ENCODE measurements at regions not wholly inside any gene's neighbourhood (a gene's known extent, or its start where the extent isn't known, plus 50 kb on each side); places are given as distances from the start of the nearest gene placed in this dataset.

DNA sequence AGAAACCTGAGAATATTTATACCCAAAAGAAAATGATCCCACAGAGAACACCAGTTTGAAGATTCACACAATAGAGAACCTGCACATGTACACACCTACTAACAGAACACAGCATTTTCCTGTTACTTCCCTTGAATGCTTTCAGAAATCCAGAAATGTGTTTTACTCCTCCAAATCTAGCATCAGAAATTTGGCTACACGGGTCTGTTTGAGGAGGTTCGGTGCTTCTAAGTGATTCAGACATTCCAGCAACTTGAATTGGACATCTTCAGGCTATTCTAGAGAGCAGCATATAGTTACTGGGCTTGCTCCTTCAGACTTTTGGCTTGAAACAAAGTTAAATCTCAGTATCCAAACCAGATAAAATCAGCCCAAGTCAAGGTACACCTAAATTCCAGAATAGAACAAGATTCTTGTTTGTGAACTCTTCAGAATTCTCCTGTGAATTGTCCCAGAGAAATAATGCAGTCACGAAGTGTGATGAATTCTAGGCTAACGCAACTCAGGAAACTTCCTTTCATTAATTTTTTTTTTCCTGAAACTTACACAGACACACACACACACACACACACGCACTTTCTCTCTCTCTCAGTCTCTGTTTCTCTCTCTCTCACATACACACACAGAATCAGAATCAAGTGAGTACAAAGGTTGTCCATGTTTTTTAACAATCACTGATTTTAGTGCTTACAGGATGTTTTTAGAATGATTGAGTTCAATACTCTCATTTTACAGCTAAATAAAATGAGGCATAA is 278.4 kb upstream of the SNX7 start:
- no peak for DNase-seq (ENCODE audit: low read depth)

DNA sequence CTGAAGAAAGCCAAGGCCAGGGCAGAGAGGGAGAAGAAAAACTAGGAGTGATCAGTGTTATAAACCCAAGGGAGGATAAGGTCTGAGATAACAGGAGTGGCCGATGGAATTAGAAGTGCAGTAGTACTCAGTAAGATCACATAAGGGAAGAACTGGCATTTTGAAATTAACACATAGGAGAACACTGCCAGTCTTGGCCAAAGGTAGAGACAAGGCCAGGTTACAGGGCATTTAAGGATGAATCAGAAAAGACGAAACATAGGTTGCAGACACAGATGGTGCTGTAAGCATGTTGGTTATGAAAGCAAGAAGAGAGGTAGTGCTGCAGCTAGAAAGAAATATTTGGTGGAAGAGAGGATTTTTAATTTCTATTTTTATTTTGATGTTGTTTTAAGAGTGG is 278.9 kb upstream of the SNX7 start:
- no peak for DNase-seq (ENCODE audit: low read depth)

DNA sequence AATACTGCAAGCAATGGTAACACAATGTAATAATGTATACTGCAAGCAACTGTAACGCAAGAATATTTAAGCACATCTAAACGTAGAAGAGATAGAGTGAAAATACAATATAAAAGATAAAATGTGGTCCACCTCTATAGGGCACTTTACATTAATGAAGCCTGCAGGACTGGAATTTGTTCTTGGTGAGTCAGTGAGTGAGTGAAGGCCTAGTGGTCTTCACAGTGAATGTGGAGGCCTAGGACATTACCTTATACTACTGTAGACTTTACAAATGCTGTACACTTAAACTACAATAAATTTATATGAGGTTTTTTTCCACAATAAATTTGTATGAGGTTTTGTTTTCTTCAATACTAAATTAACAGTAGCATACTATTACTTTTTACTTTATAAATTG is 287.4 kb upstream of the SNX7 start:
- no peak for DNase-seq (ENCODE audit: low read depth)

DNA sequence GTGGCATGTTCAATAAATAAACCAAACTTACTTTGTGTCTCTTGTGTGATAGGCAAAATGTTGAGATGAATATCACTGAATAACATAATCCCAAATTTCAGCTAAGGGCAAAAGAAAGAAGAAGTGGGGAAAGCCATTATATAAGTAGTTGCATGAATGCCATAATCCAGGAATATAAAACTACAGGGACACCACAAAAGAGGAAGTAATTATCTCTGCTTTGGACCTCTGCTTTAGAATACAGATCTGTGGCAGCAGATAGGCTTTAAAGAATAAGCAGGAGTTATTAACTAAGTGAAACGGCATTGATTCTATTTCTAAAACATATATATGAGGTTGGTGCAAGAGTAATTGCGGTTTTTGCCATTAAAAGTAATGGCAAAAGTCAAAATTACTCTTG is 288.5 kb upstream of the SNX7 start:
- DNase-seq (ENCODE audit: low read depth): no peak

DNA sequence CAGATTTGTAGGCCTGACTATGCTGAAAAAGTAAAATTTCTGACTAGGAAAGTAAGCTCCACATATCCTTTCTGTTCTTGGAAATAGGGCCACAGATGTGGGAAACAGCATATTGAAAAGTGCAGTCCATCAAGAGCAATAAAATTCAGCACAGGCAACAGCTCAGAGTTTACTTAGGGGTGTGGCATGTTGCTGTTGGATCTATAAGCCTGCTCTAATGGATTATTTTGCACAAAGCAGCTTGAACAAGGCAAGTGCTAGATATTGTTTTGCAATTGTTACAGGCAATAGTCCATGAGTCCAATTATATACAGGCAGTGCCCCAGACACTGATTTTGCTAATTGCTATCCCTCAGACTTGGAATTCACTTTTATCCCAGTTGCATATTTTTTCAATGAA is 289.8 kb upstream of the SNX7 start:
- no peak for DNase-seq (ENCODE audit: low read depth)

DNA sequence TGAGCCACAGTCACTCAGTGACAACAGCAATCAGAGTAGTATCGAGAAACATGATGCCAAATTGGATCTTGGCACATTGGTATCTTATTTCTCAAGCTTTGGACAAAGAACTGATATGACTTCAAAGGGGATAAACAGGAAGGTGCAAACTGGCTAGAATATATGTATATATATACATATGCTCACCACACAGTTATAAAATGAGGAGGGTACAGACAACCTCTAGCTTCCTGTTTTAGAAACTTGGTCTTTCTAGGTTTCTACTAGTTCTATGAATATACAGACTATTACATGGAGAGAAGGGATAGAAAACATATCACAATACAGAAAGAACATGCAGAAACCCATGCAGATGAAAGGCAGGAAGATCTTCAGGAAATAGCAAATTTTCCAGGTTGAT is 292.1 kb upstream of the SNX7 start:
- no peak for DNase-seq (ENCODE audit: low read depth)

DNA sequence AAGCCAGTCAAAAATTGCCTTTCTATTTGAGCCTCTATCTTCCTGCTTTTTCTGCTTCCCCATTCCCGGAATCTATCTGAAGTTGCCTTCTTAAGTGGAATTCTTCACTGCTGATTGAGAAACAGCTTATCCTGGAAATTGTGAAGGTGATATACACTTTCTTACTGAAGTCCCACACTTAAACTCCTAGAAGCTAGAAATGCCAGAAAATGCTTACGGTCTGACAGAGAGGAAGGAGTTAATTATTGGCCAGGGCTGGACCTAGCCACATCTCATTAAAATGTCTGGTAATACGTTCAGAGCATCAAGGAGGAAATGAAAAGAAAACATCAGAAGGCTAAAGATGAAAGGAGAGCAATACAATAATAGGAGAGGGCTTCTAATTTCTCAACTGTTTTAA is 292.5 kb upstream of the SNX7 start:
- DNase-seq (ENCODE audit: low read depth): no peak

DNA sequence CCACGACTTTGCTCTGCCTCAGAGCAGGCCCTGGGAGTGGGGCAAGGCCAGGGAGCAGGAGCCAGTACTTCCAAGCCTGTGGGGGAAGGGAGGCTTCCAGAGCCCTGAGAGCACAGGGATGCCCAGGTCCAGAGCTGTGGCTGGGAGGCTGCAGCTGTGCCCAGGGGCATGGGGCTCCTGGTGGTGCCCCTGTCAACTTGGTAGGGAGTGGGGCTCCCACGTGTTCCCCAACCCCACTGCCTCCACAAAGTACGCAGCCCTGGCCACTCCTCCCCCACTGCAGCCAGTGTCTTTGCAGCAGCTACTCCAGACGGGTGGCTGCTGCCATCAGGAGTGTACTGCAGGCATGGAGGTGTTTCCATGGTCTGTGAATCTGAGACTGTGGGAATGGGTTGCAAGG is 294.1 kb upstream of the SNX7 start:
- no peak for DNase-seq (ENCODE audit: low read depth)

DNA sequence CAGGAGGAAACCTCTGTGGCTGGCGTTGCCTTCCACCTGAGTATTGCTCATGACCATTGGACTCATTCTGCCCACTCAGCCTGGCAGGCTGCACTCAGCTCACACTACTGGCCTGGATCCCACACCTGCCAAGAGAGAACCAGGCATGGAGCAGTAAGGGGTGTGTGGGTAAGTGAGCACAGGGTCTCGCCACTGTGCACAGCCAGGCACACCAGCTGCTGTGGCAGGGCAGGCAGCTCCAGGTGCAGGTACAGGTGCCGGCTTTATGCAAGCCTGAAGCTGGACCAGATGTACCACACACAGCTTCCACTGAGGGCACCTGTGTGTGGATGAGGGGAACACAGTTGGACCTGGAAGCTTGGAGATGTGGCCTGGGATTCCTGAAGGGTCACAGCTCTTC is 295.2 kb upstream of the SNX7 start:
- DNase-seq (ENCODE audit: low read depth): no peak

DNA sequence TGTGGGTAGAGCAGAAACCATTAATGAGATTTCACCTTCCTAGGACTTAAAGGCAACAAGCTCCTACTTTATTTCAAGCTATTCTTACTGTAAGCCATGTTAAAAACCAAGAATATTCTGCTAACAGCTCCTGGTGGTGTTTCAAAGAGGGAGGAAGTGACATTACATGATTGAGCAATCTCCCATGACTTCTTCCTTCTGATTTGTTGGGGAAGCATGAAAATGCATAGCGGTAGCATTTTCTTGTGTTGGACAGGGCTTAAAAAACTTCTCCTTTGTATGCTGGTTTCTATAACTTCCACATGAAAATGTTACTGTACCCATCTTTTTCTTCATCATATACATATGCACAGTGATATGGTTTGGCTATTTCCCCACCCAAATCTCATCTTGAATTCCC is 297.0 kb upstream of the SNX7 start:
- DNase-seq (ENCODE audit: low read depth): no peak

DNA sequence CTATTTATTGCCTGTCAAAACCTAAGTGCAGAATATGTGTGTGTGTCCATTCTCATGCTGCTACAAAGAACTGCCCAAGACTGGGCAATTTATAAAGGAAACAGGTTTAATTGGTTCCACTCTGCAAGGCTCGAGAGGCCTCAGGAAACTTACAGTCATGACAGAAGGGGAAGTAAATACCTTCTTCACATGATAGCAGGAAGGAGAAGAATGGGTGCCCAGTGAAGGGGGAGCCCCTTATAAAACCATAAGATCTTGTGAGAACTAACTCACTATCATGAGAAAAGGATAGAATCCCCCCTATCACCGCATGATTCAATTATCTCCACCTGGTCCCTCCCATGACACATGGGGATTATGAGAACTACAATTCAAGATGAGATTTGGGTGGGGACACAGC is 300.7 kb upstream of the SNX7 start:
- no peak for DNase-seq (ENCODE audit: low read depth)

DNA sequence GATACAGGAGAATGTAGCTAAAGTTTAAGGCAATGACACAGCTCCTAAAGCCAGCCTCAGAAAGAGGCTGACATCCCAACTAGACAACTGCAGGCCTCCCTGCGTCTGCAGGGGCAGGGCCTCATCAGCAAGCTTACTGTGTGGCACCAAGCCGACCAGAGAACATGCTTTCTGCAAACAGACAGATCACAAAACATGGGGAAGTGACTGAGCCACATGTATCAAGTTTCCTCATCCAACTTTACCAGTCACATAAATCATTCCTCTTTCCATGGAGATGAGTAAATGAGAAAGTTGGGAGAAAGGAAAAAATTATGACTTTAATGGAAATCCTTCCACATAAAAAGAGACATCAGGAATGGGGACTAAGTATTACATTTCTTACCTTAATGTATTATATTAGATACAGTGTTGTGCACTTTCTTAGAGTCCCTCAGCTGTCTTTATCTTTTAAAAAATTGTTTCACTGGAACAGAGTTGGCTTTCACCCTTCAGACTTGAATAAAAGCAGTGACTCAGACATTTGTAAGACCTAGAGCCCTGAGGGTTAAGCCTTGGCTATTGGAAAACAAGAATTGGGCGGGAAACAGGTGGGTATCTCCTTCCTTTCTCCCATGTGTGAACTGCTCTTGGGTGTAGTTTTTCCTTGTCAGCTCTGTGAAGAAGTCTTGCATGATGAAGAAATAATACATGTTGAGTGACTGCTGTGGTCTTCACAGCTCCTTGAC is 305.7 kb upstream of the SNX7 start:
- no peak for DNase-seq (ENCODE audit: low read depth)

DNA sequence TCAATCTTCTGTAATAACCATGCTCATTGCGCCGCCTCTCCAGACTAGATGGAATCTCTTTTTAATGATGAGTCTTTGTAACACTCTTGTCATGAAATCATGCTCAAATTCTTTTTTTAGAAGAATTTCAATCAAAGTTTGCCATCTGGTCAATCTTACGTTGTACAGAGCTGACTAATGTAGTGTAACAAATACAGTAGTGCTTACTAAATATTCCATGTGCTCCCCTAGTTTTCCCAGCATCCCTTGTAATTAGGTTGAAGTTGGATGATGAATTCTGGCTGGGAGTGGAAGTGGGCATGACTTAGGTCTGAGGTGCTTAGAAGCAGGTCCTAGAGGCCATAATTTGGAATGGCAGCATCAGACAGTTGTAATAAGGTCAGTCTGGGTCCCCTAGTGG is 309.1 kb upstream of the SNX7 start:
- DNase-seq (ENCODE audit: low read depth): no peak

DNA sequence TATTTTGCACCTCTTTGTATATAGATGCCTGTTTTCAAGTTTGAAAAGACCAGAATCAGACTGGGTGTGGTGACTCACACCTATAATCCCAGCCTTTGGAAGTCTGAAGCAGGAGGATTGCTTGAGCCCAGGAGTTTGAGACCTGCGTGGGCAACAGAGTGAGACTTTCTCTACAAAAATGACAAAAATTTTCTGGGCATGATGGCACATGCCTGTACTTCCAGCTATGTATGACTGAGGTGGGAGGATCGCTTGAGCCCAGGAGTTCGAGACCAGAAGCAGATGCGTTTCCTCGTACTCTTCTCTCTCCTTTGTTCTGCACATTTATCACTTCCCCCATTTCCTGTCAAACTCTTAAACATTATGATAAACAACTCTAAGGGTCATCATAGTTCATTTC is 310.0 kb upstream of the SNX7 start:
- no peak for DNase-seq (ENCODE audit: low read depth)

DNA sequence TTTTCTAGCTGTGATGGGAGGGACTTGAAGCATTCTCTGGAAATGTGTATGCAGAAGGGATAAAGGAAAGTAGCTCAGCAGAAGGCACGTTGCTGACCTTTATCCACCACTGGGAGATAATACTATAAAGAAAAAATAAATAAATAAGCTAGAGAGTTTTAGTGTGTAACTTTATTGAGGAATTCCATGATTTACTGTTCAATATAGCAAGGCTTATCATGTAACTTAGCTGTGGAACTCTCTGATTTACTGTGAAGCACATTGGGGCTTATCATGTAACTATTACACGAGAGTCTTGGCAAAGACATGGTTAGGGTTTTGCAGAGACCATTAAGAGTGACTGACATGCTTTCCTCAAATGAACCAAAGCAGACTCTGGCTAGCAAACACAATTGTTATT is 316.1 kb upstream of the SNX7 start:
- no peak for DNase-seq (ENCODE audit: low read depth)

DNA sequence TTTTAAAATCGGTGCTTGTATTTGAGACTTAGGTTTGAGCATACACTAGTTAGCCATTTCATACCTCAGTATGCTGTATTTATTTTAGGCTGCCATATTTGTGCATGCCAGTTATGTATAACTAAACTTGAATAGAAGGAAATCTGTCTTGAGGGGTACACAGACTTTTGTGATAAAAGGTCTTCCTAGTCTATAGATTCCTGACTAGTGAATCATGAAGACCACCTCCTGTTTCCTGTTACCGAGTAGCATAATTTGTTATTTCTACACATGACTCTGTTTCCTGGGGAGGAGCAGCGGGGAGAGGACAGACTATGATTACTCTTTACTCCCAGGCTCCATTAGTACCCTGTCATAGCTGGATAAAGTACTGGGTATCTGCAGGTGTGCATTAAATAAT is 316.8 kb upstream of the SNX7 start:
- DNase-seq (ENCODE audit: low read depth): no peak

DNA sequence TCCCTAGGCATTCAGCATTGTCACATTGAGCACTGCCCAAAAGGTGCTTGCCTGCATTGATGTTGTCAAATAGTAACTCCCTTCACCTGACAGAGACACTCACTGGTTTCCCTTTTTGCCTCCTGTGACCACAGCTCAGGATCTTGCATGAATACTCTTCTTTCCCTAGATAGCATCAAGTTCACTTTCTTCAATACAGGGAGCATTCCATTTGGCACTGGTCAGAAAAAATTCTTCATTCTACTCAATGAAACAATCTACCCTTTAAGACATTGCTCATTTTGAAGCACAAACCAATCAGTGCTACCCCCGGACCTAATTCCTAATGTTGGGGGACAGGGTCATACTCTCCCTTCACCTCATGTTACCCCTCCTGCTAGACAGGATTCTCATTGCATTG is 319.0 kb upstream of the SNX7 start:
- DNase-seq (ENCODE audit: low read depth): no peak

DNA sequence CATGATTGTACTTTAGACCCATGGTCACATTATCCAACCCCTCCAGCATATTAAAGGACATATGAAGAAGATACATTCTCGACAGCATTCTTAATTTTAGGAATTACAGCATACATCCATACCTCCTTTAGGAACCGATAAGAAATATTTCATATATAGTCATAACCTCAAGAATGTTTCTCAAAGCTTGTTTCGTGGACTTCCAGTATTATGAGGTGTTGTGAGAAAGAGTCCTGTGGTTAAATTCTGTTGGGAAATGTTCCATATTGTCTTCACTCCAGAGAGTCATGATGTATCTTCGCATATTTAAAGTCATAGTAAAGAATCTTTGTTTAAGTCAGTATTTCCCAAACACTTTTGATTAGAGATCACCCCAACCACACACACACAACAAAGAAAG is 321.0 kb upstream of the SNX7 start:
- no peak for DNase-seq (ENCODE audit: low read depth)

DNA sequence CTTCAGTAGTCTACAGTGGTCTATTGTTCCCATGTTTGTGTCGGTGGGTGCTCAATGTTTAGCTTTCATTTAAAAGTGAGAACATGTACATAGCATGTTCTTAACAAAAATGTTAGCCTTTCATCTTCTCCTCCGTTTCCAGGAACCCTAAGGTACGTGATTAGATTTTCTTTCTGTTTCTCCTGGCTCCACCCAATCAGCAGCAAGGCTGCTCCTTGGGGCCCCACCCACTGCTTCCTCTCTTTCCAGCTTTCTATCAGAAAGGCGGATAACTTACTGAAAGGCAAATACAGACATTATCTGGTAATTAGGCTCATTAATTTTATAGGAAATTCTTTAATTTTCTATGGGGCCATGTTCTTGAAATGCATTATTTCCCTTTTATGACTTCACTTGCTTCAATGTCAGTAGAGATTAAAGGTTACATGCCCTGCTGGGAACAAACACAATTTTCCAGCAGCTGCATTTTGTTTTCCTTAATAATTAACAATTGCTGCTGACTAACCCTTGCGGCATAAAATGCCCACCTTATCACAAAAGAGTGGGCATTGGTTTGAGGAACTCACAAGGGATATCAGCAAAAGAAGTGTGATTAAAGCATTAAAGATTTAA is 324.9 kb upstream of the SNX7 start:
- DNase-seq (ENCODE audit: low read depth): no peak

DNA sequence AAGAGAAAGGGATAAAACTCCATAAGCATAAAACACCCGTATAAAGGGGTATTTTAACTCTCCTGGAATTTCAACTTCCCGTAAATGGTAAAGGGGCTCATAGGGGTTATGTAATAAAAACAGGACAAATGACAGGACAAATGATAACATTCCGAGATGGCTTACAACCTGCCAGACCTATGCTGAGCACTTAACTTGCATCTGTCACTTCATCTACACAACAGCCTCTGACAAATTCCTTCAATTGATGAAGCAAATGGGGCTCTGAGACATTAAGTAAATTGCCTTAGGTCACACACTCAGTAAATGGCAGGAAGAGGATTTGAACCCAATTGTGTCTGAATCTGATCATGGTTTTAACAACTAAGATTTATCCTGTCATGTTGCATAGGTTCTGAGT is 327.6 kb upstream of the SNX7 start:
- no peak for DNase-seq (ENCODE audit: low read depth)

DNA sequence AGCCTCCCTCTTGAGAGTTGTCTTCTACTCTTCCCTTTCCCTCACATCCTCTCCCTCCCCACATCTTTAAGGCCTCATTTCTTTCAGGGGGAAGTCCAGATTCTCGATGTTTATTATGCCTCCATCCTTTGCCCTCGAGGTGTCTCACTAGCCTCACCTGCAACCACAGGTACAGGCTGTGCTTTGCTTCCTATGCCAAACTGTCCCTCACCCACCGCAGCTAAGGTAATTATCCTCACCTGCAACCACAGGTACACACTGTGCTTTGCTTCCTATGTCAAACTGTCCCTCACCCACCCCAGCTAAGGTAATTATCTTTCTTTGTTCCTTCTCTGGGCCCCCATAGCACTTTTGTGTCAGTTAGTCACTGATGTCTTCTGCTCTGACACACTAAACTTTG is 328.1 kb upstream of the SNX7 start:
- no peak for DNase-seq (ENCODE audit: low read depth)

DNA sequence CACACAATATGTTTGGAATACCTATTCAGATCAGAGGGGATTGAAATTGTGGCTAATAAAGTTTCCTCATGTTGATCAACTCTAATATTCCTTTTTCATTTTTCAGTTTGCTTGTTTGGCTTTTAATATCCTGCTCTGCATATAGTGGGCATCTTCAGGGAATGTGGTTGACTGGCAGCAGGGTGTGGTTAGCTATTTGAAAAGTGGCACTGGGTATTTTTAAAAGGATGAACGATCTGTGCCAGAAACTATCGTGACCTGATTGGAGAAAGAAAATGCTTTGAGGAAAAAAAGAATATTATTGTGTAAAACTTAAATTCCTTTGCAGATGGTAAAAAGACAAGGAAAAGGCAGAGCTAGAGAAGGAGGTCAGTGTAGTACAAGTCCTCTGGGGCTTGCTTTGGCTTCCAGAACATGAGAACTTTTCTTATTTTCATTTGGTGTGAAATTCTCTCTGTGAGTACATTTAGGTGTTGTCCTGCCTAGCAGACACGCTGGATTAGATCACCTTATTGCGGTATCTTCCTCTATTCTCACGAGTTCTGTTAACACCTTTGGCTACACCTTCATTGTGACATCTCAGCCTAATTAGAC is 329.7 kb upstream of the SNX7 start:
- DNase-seq (ENCODE audit: low read depth): no peak

DNA sequence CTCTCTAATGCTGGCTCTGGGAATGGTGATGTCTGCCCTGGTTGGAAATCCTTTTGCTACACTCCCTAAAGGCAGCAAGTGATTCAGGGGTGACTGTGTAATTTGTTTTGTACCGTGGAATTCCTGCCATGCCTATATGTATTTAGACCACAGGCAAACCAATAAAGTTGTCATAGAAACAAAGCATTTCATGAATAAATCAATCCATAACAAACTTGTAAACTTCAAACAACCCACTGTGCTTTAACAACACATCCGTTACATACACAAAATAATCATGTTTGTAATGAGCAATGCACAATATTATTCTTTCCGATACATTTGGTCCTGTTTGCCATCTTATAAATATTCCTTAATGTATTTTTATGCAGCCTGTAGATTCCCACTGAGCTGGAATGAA is 330.3 kb upstream of the SNX7 start:
- no peak for DNase-seq (ENCODE audit: low read depth)
